ENCODE measurements at regions not wholly inside any gene's neighbourhood (a gene's known extent, or its start where the extent isn't known, plus 50 kb on each side); places are given as distances from the start of the nearest gene placed in this dataset.

DNA sequence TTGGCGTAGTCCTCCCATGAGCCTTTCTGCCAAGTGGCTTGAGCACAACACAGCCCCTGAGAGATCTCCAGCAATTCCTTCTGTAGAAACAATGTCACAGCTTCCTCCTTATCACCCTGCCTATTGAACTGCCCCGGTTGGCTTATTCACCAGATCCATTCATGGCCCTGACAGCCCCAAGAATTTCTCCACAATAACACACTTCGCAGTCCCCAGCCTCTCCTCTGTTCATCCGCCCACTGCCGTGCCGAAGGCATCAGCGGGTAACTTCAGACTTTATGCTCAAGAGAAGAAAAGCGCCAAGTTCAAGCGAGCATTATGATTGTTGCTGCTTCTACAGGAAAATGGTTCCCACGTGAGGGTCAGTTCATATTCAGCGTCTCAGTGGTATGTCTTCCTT, 403.9 kb downstream of the VPS13C start:
- TF ChIP-seq, protein P1, sequence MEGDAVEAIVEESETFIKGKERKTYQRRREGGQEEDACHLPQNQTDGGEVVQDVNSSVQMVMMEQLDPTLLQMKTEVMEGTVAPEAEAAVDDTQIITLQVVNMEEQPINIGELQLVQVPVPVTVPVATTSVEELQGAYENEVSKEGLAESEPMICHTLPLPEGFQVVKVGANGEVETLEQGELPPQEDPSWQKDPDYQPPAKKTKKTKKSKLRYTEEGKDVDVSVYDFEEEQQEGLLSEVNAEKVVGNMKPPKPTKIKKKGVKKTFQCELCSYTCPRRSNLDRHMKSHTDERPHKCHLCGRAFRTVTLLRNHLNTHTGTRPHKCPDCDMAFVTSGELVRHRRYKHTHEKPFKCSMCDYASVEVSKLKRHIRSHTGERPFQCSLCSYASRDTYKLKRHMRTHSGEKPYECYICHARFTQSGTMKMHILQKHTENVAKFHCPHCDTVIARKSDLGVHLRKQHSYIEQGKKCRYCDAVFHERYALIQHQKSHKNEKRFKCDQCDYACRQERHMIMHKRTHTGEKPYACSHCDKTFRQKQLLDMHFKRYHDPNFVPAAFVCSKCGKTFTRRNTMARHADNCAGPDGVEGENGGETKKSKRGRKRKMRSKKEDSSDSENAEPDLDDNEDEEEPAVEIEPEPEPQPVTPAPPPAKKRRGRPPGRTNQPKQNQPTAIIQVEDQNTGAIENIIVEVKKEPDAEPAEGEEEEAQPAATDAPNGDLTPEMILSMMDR (IDR thresholded peaks at IDR 0.05; ENCODE audit: unreplicated experiment): no peak
- no TSS peak for BruUV-seq (replicated peaks)
- H3K27ac Mint-ChIP-seq (ENCODE audit: unreplicated experiment): no peak overlapping the region
- CTCF ChIA-PET: no interaction called here
- no peak for DNase-seq
- intact Hi-C loops (cut with micrococcal nuclease; ENCODE audit: unreplicated experiment): no loop called here
- H3K36me3 Mint-ChIP-seq (ENCODE audit: insufficient read depth, unreplicated experiment): no peaks in the 10 kb centered on the region
- peaks cover 48% of the 10 kb centered on the region for H3K27me3 Mint-ChIP-seq (ENCODE audit: unreplicated experiment)
- H3K4me3 Mint-ChIP-seq (ENCODE audit: low read depth, unreplicated experiment): no peak overlapping the region
- no peaks in the 10 kb centered on the region for H3K9me3 Mint-ChIP-seq (ENCODE audit: low read depth, unreplicated experiment)
- H3K4me1 Mint-ChIP-seq (ENCODE audit: low read depth, unreplicated experiment): no peaks in the 10 kb centered on the region

DNA sequence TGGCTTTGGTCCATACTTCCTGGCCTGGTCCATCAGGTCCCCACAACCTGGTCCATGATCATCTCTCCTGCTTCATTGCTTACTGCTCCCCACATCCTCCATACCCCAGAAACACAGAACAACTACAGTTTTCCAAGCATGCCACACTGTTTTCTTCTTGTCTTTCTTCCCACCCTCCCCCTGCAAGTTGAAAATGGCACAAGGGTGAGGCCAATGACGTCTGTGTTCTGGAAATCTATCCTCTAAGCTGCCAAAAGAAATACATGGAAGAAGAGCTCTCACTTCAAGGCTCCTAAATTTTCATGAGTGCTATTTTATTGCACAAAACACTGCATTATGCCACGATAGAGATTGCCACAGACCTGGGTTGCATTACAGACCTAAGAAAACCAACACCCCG, 404.4 kb downstream of the VPS13C start:
- Mint-ChIP-seq H3K36me3 (ENCODE audit: insufficient read depth, unreplicated experiment) (no peaks in the 10 kb centered on the region), H3K27me3 (ENCODE audit: unreplicated experiment) (peaks cover 47% of the 10 kb centered on the region), H3K9me3 (ENCODE audit: low read depth, unreplicated experiment) (no peaks in the 10 kb centered on the region), H3K4me1 (ENCODE audit: low read depth, unreplicated experiment) (no peaks in the 10 kb centered on the region), H3K27ac (ENCODE audit: unreplicated experiment) (no peak overlapping the region), H3K4me3 (ENCODE audit: low read depth, unreplicated experiment) (no peak overlapping the region)
- no peak for DNase-seq
- TF ChIP-seq, protein P1 (IDR thresholded peaks at IDR 0.05; ENCODE audit: unreplicated experiment): no peak
- intact Hi-C loops (cut with micrococcal nuclease; ENCODE audit: unreplicated experiment): no loop called here
- CTCF ChIA-PET: no interaction called here
- no TSS peak for BruUV-seq (replicated peaks)

DNA sequence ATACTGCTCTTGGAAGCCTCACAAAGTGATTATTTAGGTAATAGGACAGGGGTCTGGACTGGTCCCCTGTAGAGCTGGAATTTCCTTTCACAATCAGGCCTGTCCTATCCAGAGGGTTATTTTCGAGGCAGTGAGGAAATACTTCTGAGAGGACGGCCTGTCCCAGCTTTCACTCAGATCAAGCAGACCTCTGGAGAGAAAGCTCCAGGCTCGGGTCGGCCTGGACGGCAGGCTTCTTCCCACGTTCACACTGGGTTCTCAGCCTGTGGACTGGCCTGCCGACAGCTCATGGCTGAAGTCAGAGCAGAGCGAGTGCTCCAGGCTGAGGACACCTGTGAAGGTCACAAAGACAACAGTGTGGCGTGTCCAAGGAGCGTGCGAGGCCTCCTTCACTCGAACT, 405.3 kb downstream of the VPS13C start:
- CTCF ChIA-PET: interaction anchor here (0.7 kb wide), 1 partner anchor 179 kb away, joined by 3 read pairs; no protein-coding TSS in a partner anchor
- no TSS peak for BruUV-seq (replicated peaks)
- Mint-ChIP-seq H3K27me3 (ENCODE audit: unreplicated experiment) (peaks cover 47% of the 10 kb centered on the region), H3K36me3 (ENCODE audit: insufficient read depth, unreplicated experiment) (no peaks in the 10 kb centered on the region), H3K27ac (ENCODE audit: unreplicated experiment) (no peak overlapping the region), H3K4me3 (ENCODE audit: low read depth, unreplicated experiment) (no peak overlapping the region), H3K4me1 (ENCODE audit: low read depth, unreplicated experiment) (no peaks in the 10 kb centered on the region), H3K9me3 (ENCODE audit: low read depth, unreplicated experiment) (no peaks in the 10 kb centered on the region)
- TF ChIP-seq, protein P1 (IDR thresholded peaks at IDR 0.05; ENCODE audit: unreplicated experiment): no peak
- intact Hi-C loops (cut with micrococcal nuclease; ENCODE audit: unreplicated experiment): no loop called here
- no peak for DNase-seq

DNA sequence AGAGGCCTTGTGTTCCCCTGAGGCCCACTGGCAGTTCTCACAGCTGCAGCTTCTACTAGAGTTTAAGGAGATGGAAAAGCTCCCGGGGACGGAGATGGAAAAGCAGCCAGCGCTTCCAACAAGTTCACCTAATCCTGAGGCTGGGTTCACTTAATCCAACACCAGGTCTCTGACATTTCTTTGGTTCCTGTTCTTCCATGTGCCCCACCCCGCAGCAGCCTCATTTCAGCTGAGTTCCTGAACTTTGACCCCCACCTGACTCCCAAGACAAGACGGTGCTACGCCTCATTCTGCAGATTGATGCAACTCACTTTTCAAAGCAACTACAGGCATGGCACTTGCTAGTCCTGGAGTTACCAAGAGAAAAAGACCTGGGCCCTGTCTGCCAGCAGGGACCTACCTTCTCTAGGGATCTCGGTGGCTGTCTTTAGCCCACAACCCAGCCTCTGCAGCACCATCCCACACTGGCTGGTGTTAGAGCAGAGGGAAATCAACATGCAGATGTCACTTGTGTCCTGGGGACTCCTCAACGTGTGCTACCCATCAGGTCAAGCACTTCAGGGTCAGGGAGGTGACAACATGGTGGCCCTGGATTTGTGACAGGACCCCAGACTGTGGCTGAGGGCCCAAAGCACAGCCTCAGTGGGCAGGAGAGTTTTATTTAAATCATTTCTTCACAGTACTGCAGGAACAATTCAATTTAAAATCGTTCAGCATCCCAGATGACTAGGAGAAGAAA, 406.1 kb downstream of the VPS13C start:
- Mint-ChIP-seq H3K9me3 (ENCODE audit: low read depth, unreplicated experiment) (no peaks in the 10 kb centered on the region), H3K4me1 (ENCODE audit: low read depth, unreplicated experiment) (no peaks in the 10 kb centered on the region), H3K36me3 (ENCODE audit: insufficient read depth, unreplicated experiment) (no peaks in the 10 kb centered on the region), H3K4me3 (ENCODE audit: low read depth, unreplicated experiment) (no peak overlapping the region), H3K27ac (ENCODE audit: unreplicated experiment) (no peak overlapping the region), H3K27me3 (ENCODE audit: unreplicated experiment) (peaks cover 47% of the 10 kb centered on the region)
- no TSS peak for BruUV-seq (replicated peaks)
- TF ChIP-seq, protein P1 (IDR thresholded peaks at IDR 0.05; ENCODE audit: unreplicated experiment): no peak
- intact Hi-C loops (cut with micrococcal nuclease; ENCODE audit: unreplicated experiment): no loop called here
- CTCF ChIA-PET: interaction anchor here (0.5 kb wide), 1 partner anchor 128 kb away, joined by 5 read pairs; no protein-coding TSS in a partner anchor
- no peak for DNase-seq

Measured in Calu3 (cell line).